ENCODE measurements at regions not wholly inside any gene's neighbourhood (a gene's known extent, or its start where the extent isn't known, plus 50 kb on each side); places are given as distances from the start of the nearest gene placed in this dataset.

GRCh38 chr3:72060447-72061034 lies 275.6 kb upstream of the PROK2 start:
- no peak for DNase-seq

- no peak for DNase-seq
These were observed 273.6 kb upstream of the PROK2 start for GRCh38 chr3:72058493-72059081.

- DNase-seq: no peak
These were observed 270.5 kb upstream of the PROK2 start for GRCh38 chr3:72055436-72055835.

GRCh38 chr3:72054976-72055375 lies 270.0 kb upstream of the PROK2 start:
- DNase-seq: no peak

GRCh38 chr3:72052841-72053409 lies 268.0 kb upstream of the PROK2 start:
- no peak for DNase-seq

- no peak for DNase-seq
These were observed 265.8 kb upstream of the PROK2 start for GRCh38 chr3:72050771-72051170.

GRCh38 chr3:72050048-72050632 lies 265.2 kb upstream of the PROK2 start:
- DNase-seq: no peak

- DNase-seq: no peak
These were observed 264.4 kb upstream of the PROK2 start for GRCh38 chr3:72049300-72049699.

GRCh38 chr3:72048873-72049272 lies 263.9 kb upstream of the PROK2 start:
- DNase-seq: no peak

DNA sequence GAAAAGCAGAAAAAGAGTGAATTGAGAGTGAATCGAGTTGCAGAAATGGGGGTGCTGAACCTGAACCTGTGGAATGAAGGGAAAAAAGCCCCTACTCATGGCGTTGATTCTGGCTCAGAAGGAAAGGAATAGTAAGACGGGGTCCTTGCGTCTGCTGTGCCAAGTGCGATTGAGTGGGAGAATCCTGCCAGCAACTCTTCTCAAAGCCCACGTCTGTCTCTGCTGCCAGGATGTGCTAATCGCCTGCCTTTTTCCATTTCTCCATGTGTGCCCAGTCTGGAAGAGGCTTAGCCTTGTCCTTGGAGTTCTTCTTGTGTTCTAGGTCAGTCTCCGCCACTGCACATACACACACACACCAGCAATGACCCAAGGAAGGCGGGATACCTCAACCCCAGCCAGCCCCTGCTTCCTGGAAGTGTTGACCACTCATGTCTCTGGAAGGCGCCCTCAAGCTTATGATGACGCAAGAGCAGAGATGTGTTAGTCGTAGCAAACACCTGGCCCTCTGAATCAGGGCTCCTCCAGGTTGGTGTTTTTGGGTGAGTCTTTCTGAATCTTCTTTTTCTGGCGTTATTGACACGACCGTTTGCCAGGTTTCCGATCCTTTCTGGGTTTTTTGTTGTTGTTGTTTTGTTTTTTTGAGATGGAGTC lies 262.4 kb upstream of the PROK2 start:
- DNase-seq: no peak

GRCh38 chr3:72044231-72044855 lies 259.4 kb upstream of the PROK2 start:
- no peak for DNase-seq

GRCh38 chr3:72043204-72044133 lies 258.5 kb upstream of the PROK2 start:
- DNase-seq: no peak

DNA sequence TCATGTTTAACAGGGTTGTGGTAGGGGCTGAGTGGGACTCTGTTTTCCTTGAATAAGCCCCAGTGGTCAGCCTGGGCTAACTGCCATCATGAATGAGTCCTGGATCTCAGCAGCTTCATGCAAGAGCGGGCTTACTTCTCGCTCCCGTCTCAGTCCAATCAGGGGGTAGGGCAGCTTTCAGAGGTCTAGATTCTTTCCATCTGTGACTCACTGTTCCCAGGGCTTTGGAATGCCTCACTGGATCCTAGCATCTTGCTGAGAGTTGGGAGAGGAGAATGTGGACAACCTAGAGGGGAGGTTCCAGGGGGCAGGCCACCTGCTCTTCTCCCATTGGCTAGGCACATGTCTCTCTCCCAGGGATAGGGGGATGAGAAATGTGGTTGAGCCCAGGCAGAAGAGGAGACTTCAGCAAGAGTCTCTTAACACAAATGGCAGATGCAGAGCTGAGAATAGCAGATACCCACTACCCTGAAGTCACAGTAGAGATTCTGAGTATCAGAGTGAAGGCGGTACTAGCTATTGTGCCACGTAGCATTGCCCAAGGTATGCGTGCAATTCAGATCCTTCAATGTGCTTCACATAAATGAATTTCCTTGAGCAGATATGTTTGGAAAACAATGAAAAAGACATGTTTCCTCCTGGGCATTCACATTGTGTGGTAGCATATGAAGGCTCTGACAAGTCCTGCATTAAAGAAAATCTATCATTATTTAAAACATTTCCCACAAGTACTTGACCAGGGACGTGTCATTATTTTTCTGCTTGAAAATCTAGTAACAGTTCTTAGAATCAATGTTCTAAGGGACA lies 257.7 kb upstream of the PROK2 start:
- no peak for DNase-seq

GRCh38 chr3:72041511-72041910 lies 256.6 kb upstream of the PROK2 start:
- no peak for DNase-seq

DNA sequence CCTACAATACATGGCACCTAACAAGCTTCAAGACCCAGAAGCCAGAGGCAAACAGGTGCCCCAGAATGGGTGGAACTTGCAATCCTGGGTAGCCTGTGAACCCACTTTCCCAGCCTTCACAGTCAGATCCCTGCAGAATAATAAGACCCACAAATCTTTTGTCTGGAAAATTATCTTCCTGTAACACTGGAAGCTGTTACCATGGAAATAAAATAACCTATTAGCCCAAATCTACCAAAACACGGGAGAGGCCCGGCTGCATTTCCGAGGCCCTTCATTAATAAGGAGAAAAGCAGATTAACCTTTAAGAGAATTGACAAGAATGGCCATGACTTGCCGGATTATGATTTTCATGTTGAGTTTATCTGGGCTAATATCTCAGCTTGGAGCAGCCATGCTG lies 256.1 kb upstream of the PROK2 start:
- peak; percentile 0 for DNase-seq

- DNase-seq: no peak
These were observed 254.7 kb upstream of the PROK2 start for GRCh38 chr3:72039677-72040076.

DNA sequence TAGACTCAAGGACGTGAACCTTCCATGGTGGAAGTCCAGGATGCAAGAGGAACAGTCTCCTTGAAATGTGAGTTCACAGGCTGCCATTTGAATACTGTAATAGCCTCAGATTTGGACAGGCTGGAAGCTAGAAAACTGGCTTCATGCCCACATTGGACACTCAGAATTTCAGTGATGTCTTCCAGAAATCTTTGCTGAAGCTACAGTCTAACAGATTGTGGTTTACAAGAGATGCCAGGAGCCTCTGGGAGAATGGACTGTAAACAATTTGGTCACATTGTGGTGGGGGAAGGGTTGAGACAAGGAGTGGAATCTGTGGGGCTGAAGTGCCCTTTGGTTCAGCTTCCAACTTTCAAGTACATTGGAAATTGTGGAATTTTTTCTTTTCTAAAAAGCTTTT lies 252.0 kb upstream of the PROK2 start:
- no peak for DNase-seq

- no peak for DNase-seq
These were observed 250.7 kb upstream of the PROK2 start for GRCh38 chr3:72035606-72036005.

DNA sequence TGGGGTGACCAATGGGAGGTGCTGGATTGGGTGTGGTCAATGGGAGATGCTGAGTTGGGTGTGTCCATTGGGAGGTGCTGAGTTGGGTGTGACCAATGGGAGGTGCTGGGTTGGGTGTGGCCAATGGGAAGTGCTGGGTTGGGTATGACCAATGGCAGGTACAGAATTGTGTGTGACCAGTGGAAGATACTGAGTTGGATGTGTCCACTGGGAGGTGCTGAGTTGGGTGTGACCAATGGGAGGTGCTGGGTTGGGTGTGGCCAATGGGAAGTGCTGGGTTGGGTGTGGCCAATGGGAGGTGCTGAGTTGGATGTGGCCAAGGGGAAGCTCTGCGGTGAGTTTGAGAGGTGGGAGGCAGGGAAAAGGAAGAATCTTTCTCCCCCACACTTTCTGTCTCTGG lies 250.0 kb upstream of the PROK2 start:
- DNase-seq: no peak

GRCh38 chr3:72033666-72034428 lies 248.9 kb upstream of the PROK2 start:
- DNase-seq: no peak
